ENCODE measurements at regions not wholly inside any gene's neighbourhood (a gene's known extent, or its start where the extent isn't known, plus 50 kb on each side); places are given as distances from the start of the nearest gene placed in this dataset.

DNA sequence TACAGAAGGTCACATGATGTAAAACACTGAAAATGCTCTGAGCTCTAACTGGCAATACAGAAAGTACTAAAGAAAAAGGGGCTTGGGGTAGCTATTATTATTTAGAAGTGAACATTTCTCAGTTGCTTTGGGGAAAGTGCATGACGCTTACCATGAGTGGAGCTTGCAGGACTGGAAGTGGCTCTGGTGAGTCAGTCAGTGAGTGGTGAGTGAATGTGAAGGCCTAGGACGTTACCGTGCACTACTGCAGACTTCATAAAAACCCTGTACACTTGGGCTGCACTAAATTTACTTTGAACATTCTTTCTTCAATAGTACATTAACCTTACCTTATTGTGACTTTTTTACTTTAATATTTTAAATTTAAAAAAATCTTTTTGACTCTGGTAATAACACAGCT is 89.3 kb upstream of the ENPP6 start:
- TF ChIP-seq POLR2A (IDR thresholded peaks at IDR 0.05), result no peak
- TF ChIP-seq, protein P1, sequence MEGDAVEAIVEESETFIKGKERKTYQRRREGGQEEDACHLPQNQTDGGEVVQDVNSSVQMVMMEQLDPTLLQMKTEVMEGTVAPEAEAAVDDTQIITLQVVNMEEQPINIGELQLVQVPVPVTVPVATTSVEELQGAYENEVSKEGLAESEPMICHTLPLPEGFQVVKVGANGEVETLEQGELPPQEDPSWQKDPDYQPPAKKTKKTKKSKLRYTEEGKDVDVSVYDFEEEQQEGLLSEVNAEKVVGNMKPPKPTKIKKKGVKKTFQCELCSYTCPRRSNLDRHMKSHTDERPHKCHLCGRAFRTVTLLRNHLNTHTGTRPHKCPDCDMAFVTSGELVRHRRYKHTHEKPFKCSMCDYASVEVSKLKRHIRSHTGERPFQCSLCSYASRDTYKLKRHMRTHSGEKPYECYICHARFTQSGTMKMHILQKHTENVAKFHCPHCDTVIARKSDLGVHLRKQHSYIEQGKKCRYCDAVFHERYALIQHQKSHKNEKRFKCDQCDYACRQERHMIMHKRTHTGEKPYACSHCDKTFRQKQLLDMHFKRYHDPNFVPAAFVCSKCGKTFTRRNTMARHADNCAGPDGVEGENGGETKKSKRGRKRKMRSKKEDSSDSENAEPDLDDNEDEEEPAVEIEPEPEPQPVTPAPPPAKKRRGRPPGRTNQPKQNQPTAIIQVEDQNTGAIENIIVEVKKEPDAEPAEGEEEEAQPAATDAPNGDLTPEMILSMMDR (IDR thresholded peaks at IDR 0.05), result no peak

Measured in testis (tissue), 2 donors.